Mesothelial cell of epicardium (in vitro differentiated cells): ENCODE measurements at regions not wholly inside any gene's neighbourhood (a gene's known extent, or its start where the extent isn't known, plus 50 kb on each side); places are given as distances from the start of the nearest gene placed in this dataset.

Source experiments
- DNase-seq, 2 experiments: peaks; one replicate each; pipeline ENCODE4 v3.0.0; 2021; ENCODE audit warnings: low spot score in 2 of 2; ENCODE audit not compliant: unreplicated experiment in 2 of 2
- H3K27ac Mint-ChIP-seq: 2 replicates; pipeline ENCODE4 v1.8.0; 2021; ENCODE audit warnings: mixed read lengths
- H3K27me3 Mint-ChIP-seq: 2 replicates; pipeline ENCODE4 v1.8.0; 2021; ENCODE audit warnings: low read depth, mixed read lengths
- H3K36me3 Mint-ChIP-seq: 2 replicates; pipeline ENCODE4 v1.8.0; 2021; ENCODE audit warnings: mixed read lengths
- H3K4me1 Mint-ChIP-seq: 2 replicates; pipeline ENCODE4 v1.8.0; 2021; ENCODE audit warnings: mixed read lengths
- H3K4me3 Mint-ChIP-seq: 2 replicates; pipeline ENCODE4 v1.8.0; 2021; ENCODE audit warnings: mild to moderate bottlenecking, moderate library complexity, mixed read lengths
- H3K9me3 Mint-ChIP-seq: 2 replicates; pipeline ENCODE4 v1.8.0; 2021; ENCODE audit warnings: mixed read lengths
- CTCF ChIP-seq: fragments of 200-600 bp; sonication (generic); IDR thresholded peaks from one replicate; pipeline ENCODE4 v1.5.0; 2021; ENCODE audit warnings: antibody characterized with exemption; ENCODE audit not compliant: unreplicated experiment

GRCh38 chr4:11720292-11720691 lies 291.6 kb upstream of the HS3ST1 start:
- peak; percentile 77 for TF ChIP-seq CTCF
- H3K27me3 Mint-ChIP-seq = peaks cover 2% of the 10 kb centered on the region
- DNase-seq = no peak
- H3K9me3 Mint-ChIP-seq = peaks cover 26% of the 10 kb centered on the region
- peaks cover 3% of the 10 kb centered on the region for H3K36me3 Mint-ChIP-seq
- no peak overlapping the region for H3K27ac Mint-ChIP-seq
- no peaks in the 10 kb centered on the region for H3K4me1 Mint-ChIP-seq
- no peak overlapping the region for H3K4me3 Mint-ChIP-seq

GRCh38 chr4:11719879-11720278 lies 291.2 kb upstream of the HS3ST1 start:
- no peak for DNase-seq
- Mint-ChIP-seq H3K4me1 (no peaks in the 10 kb centered on the region), H3K27ac (no peak overlapping the region), H3K27me3 (peaks cover 2% of the 10 kb centered on the region), H3K9me3 (peaks cover 28% of the 10 kb centered on the region), H3K4me3 (no peak overlapping the region), H3K36me3 (peaks cover 3% of the 10 kb centered on the region)
- TF ChIP-seq CTCF = no peak

GRCh38 chr4:11715753-11716521 lies 287.2 kb upstream of the HS3ST1 start:
- H3K27me3 Mint-ChIP-seq = no peaks in the 10 kb centered on the region
- H3K9me3 Mint-ChIP-seq = peaks cover 28% of the 10 kb centered on the region
- H3K27ac Mint-ChIP-seq = no peak overlapping the region
- no peak for TF ChIP-seq CTCF
- H3K36me3 Mint-ChIP-seq = peaks cover 3% of the 10 kb centered on the region
- no peaks in the 10 kb centered on the region for H3K4me1 Mint-ChIP-seq
- DNase-seq = no peak
- H3K4me3 Mint-ChIP-seq = no peak overlapping the region

DNA sequence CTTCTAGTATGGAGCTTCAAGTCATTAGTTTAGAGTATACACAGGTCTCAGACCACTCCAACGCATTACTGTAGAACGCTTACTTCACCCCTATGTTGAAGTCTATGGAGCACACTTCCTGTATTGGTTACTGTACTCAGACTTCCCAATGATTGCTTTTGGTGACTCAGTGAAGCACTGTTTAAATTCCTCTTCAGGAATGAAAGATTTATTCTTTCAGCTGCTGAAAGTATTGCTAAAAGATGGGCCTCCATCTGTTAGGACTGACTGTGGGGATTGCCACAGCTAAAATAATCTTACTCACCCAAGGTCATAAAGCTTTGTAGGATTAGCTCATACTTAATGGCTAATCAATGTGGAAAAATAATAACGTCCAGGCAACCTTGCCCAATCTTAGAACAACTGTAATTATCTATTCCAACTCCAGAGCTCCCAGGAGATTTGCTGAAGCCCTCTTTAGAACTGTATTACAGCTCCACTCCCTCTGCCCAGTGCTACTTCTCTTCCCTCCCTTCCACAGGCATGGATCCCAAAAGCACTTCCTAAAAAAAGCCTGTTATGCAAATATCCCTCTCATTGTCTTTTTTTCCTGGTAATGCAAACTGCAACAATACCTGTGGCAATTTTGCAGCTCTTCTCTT lies 281.9 kb upstream of the HS3ST1 start:
- H3K4me1 Mint-ChIP-seq = no peaks in the 10 kb centered on the region
- H3K27me3 Mint-ChIP-seq = no peaks in the 10 kb centered on the region
- DNase-seq = no peak
- H3K27ac Mint-ChIP-seq = no peak overlapping the region
- no peak overlapping the region for H3K4me3 Mint-ChIP-seq
- H3K36me3 Mint-ChIP-seq = no peaks in the 10 kb centered on the region
- H3K9me3 Mint-ChIP-seq = peaks cover 22% of the 10 kb centered on the region
- TF ChIP-seq CTCF = no peak

DNA sequence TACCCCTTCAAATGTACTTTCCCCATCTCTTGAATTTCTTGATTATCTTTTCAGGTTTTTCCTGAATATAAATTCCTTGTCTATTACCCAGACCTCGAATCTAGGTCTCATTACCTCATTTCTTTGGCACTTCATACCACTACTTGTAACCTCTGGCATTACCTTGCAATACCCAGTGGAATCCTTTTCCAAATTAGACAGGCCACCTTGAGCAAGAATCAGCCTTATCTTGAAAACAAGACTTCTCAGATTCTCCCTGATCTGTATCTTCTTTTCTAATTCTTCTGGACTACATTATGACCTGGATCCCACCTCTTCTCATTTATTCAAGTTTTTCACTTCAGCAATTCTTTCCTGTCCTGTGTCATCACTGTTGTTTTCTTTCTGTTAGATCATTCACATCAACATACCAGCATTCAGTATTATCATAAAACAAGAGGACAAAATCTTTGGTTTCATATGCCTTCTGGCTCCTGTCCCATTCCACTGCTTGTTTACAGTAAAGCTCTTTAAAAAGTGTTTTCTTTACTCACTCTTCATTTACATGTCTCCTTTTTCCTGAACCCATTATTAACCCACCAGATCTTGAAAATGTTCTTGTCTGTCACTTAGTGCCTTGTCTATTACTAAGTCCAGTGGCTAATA lies 275.6 kb upstream of the HS3ST1 start:
- Mint-ChIP-seq H3K27me3 (no peaks in the 10 kb centered on the region), H3K36me3 (no peaks in the 10 kb centered on the region), H3K4me3 (no peak overlapping the region), H3K9me3 (peaks cover 17% of the 10 kb centered on the region), H3K27ac (no peak overlapping the region), H3K4me1 (no peaks in the 10 kb centered on the region)
- no peak for TF ChIP-seq CTCF
- DNase-seq = no peak
